22Rv1 (cell line): ENCODE measurements at regions not wholly inside any gene's neighbourhood (a gene's known extent, or its start where the extent isn't known, plus 50 kb on each side); places are given as distances from the start of the nearest gene placed in this dataset.

ENCODE experiments used
- CTCF ChIP-seq: fragments of 450-650 bp; IDR thresholded peaks from 2 replicates; pipeline ENCODE4 v1.5.1; 2017; ENCODE audit warnings: mild to moderate bottlenecking
- ZFX ChIP-seq: fragments of 450-650 bp; IDR thresholded peaks from 2 replicates; pipeline ENCODE4 v1.6.1; 2017; ENCODE audit warnings: antibody characterized with exemption, borderline replicate concordance

DNA sequence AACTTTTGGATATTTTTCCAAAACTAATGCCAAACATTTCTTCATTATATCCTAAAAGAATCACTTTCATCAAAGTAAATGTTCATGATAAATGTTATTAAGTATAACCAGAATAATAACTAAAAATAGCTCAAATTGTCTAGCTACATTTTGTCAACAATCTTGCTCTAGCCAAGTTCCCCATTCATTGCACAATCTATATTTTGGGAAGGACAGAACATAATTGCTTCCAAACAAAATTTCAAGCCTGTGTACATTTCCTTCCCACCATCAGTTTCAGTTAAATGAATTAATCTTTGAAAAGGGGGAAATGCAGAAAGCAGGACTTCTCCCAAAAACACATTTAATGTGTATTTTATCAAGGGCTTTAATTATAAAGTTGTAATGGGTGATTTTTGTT, 98.0 kb upstream of the PLEKHG7 start:
- TF ChIP-seq CTCF (no peak), ZFX (no peak)
